A673 (cell line): ENCODE measurements at regions not wholly inside any gene's neighbourhood (a gene's known extent, or its start where the extent isn't known, plus 50 kb on each side); places are given as distances from the start of the nearest gene placed in this dataset.

Source experiments
- BruUV-seq: library from RNA; stranded (reverse); fragments of 400-500 nt; replicated peaks from 2 replicates; lab custom pipeline; 2021; lab: Mats Ljungman, UMichigan
- CTCF ChIA-PET: fragments of 300-600 bp; sonication (Branson Sonifier 250); formaldehyde crosslinking; loops from one replicate; lab custom pipeline; 2022; ENCODE audit warnings: antibody characterized with exemption; lab: Charles Lee
- POLR2A ChIA-PET: fragments of 300-600 bp; sonication (Branson Sonifier 250); formaldehyde crosslinking; loops from one replicate; lab custom pipeline; 2022; ENCODE audit warnings: antibody characterized with exemption; ENCODE audit not compliant: low non-redundant PET; lab: Charles Lee
- DNase-seq: peaks from one replicate; pipeline ENCODE4 v3.0.0-alpha.2; 2015; ENCODE audit warnings: low spot score
- H3K27ac ChIP-seq: fragments of 200-600 bp; sonication (generic); 2 replicates; pipeline ENCODE4 v1.5.1; 2016; ENCODE audit warnings: mixed run types, low read depth, mild to moderate bottlenecking, mixed read lengths, antibody characterized with exemption, low read length; ENCODE audit not compliant: poor library complexity, severe bottlenecking
- H3K27me3 ChIP-seq: fragments of 200-600 bp; sonication (generic); replicated peaks from 2 replicates; pipeline ENCODE4 v1.6.1; 2017; ENCODE audit warnings: mixed run types, low read depth, mild to moderate bottlenecking, mixed read lengths, antibody characterized with exemption, low read length; ENCODE audit not compliant: insufficient read depth, poor library complexity
- H3K36me3 ChIP-seq: fragments of 200-600 bp; sonication (generic); 2 replicates; pipeline ENCODE4 v1.6.1; 2016; ENCODE audit warnings: mixed run types, mild to moderate bottlenecking, mixed read lengths, antibody characterized with exemption, low read length; ENCODE audit not compliant: insufficient read depth, poor library complexity, severe bottlenecking
- H3K4me1 ChIP-seq: fragments of 200-600 bp; sonication (generic); 2 replicates; pipeline ENCODE4 v1.6.1; 2017; ENCODE audit warnings: mixed run types, mild to moderate bottlenecking, mixed read lengths, antibody characterized with exemption, low read length; ENCODE audit not compliant: insufficient read depth, poor library complexity, severe bottlenecking
- H3K4me3 ChIP-seq: fragments of 200-600 bp; sonication (generic); 2 replicates; pipeline ENCODE4 v1.5.1; 2016; ENCODE audit warnings: low read depth, mixed run types, mild to moderate bottlenecking, mixed read lengths, low read length; ENCODE audit not compliant: poor library complexity, severe bottlenecking
- H3K9me3 ChIP-seq: fragments of 200-600 bp; sonication (generic); 2 replicates; pipeline ENCODE4 v1.6.1; 2016; ENCODE audit warnings: mixed run types, low read depth, mild to moderate bottlenecking, mixed read lengths, antibody characterized with exemption, low read length; ENCODE audit not compliant: poor library complexity, severe bottlenecking
- EZH2 ChIP-seq: fragments of 200-600 bp; sonication (generic); IDR thresholded peaks from 2 replicates; pipeline ENCODE4 v1.6.1; 2017; ENCODE audit warnings: borderline replicate concordance, low read depth, mild to moderate bottlenecking, mixed read lengths, antibody characterized with exemption, low read length; ENCODE audit not compliant: poor library complexity, severe bottlenecking
- intact Hi-C: fragments of 100-400 bp; cut with micrococcal nuclease; formaldehyde crosslinking; loops from one replicate; pipeline ENCODE4 v1.10.0; 2022; ENCODE audit not compliant: unreplicated experiment
- TF ChIP-seq, protein P1 (sequence below): fragments of 300-800, 200-600 bp; sonication (generic); conservative IDR thresholded peaks from 2 replicates; pipeline ENCODE4 v1.5.1; 2017; ENCODE audit warnings: low read depth, mild to moderate bottlenecking, antibody characterized with exemption, low read length, moderate library complexity, mixed read lengths

DNA sequence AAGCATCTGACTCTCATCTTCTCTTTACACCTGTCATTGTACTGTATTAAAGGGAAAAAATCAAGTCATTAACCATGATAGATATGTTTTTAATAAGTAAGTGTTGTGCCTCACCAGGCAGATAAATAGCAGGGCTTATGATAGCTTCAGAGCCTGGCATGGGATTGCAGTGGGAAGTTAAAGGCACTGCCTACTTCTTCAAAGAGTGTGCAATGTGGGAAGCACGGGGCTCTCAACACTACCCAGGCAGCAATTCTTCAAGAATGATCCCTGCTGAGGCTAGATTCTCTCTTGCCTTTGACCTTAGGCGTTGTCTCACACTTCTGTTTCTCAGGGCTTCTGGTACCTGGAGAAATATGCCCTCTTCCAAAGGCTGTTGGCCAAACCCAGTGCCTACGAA lies 297.3 kb downstream of the MAF start:
- peaks cover 3% of the 10 kb centered on the region for H3K9me3 ChIP-seq
- CTCF ChIA-PET, result no interaction called here

DNA sequence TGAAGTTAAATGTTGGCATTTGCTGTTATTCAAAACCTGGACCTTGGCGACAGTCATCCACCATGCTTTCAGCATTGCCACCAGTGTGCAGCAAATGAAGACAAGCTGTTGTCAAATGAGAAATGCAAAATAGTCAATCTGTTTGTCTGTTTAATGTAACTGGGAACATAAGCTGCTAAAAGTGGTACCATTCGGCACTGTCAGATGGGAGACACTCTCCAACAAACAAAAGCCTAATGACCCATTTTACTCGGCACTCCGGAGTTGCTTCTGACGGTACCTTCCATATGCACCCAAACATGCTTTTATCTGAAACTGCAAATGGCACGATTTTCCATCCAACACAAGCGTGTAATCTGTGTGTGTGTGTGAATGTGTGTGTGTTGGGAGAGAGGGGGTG lies 297.8 kb downstream of the MAF start:
- TF ChIP-seq, protein P1, sequence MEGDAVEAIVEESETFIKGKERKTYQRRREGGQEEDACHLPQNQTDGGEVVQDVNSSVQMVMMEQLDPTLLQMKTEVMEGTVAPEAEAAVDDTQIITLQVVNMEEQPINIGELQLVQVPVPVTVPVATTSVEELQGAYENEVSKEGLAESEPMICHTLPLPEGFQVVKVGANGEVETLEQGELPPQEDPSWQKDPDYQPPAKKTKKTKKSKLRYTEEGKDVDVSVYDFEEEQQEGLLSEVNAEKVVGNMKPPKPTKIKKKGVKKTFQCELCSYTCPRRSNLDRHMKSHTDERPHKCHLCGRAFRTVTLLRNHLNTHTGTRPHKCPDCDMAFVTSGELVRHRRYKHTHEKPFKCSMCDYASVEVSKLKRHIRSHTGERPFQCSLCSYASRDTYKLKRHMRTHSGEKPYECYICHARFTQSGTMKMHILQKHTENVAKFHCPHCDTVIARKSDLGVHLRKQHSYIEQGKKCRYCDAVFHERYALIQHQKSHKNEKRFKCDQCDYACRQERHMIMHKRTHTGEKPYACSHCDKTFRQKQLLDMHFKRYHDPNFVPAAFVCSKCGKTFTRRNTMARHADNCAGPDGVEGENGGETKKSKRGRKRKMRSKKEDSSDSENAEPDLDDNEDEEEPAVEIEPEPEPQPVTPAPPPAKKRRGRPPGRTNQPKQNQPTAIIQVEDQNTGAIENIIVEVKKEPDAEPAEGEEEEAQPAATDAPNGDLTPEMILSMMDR, result no peak
- no peak for TF ChIP-seq EZH2
- H3K27ac ChIP-seq, result no peak overlapping the region
- no peak overlapping the region for H3K4me3 ChIP-seq
- H3K4me1 ChIP-seq, result no peaks in the 10 kb centered on the region
- no peaks in the 10 kb centered on the region for H3K27me3 ChIP-seq
- DNase-seq, result no peak
- BruUV-seq, result no TSS peak
- CTCF ChIA-PET, result no interaction called here
- H3K9me3 ChIP-seq, result peaks cover 3% of the 10 kb centered on the region
- H3K36me3 ChIP-seq, result no peaks in the 10 kb centered on the region
- POLR2A ChIA-PET, result no interaction called here
- intact Hi-C loops, result no loop called here

More for the DNA sequence above, 297.3 kb downstream of the MAF start:
- no peak overlapping the region for H3K4me3 ChIP-seq
- intact Hi-C loops, result no loop called here
- no TSS peak for BruUV-seq
- H3K27ac ChIP-seq, result no peak overlapping the region
- TF ChIP-seq, protein P1, result no peak
- no peak for TF ChIP-seq EZH2
- no peaks in the 10 kb centered on the region for H3K36me3 ChIP-seq
- no peak for DNase-seq
- H3K27me3 ChIP-seq, result no peaks in the 10 kb centered on the region
- no peaks in the 10 kb centered on the region for H3K4me1 ChIP-seq
- POLR2A ChIA-PET, result no interaction called here

DNA sequence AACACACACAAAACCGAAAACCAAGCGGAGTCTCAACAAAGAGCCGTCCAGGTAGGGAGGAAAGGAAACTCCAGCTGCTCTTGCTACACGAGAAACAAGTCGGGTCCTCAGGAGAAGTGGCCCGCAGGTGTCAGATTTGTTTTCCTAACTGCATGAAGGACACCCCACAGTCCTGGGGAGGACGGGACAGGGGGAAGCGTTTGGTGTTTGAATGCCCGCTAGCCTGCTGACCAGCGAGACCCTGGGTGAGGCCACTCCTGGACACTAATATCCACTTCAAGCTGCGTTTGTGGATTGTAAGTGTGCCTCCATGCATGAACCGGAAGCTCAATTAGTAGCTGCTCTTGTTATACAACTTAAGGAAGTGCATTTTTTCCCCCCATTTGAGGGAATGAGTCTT lies 299.5 kb downstream of the MAF start:
- DNase-seq, result no peak

More for the DNA sequence above, 299.5 kb downstream of the MAF start:
- TF ChIP-seq, protein P1, result no peak
- Histone ChIP-seq H3K9me3 (peaks cover 3% of the 10 kb centered on the region), H3K4me1 (no peaks in the 10 kb centered on the region), H3K4me3 (no peak overlapping the region), H3K27me3 (no peaks in the 10 kb centered on the region), H3K36me3 (no peaks in the 10 kb centered on the region), H3K27ac (no peak overlapping the region)
- CTCF ChIA-PET, result no interaction called here
- POLR2A ChIA-PET, result no interaction called here
- no TSS peak for BruUV-seq
- intact Hi-C loops, result no loop called here
